Tongue (tissue), 1 donor: ENCODE measurements at regions not wholly inside any gene's neighbourhood (a gene's known extent, or its start where the extent isn't known, plus 50 kb on each side); places are given as distances from the start of the nearest gene placed in this dataset.
"Not testable (repeated sequence)": the region's sequence is repeated elsewhere in the genome, so short reads cannot be mapped to it uniquely, and the experiment has no call there.

Source experiments
- DNase-seq: peaks from one replicate; pipeline ENCODE4 v3.0.0-alpha.2; 2015

DNA sequence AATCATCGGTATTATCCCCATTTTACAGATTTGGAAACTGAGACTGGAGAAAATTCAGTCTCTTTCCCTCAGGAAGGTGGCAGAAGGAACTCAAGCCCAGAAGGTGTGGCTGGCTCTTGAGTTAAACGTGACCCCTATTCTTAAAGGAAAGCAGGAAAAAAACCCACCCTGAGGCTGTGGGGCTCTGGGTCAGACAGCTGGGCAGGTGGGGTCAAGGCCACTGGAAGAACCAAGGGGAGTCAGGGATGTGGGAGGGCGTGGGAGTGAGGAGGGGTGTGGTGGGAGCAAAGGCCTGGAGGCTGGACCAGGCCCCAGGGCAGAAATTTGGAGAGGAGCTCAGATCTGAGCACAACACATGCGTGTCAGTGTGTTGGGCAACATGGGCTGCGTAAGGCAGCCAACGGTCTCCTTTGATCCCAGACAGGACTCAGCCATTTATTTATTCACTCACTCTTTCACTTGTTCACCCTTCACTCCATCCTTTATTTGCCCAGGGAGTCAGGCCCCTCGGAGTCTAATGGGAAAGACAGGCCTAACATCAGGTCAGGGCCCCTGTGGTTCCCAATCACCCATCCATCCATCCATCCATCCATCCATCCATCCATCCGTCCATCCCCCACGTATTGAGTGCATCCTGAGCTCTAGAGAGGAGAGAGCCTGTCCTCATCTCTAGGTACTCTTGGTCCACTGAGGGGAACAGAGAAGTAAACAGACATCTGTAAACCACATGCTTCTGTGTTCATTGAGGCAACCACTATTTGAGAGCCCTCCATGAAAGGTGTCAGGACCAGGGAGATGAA lies 165.0 kb downstream of the VEGFA start:
- no peak for DNase-seq

DNA sequence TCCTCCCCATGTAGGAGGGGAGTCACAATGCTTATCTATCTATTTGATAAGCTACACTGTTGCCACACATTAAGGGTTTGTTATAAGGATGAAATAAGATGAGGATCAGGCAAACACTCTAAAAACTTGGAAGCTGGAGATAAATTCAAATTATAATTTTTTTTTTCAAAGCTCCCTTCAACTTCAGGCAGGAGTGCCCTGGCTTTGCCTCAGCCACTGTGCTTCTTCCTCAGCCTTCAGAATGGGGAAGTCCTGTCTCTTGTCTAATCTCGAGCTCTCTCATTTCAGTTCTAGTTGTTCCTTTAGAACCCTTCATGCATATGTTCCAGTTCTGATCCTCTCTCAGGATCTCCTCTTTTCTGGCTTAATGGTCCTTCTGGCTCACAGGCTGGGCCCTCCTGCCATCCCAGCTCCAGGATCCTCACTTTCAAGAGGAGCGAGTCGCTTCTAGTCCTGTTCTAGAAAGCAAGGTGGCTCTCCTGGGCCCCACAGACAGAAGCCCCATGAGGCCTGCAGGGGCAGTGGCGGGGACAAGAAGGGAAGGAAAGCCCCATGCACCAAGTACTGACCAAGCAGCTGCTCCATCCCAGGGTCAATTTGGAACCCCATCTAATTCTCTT lies 164.3 kb downstream of the VEGFA start:
- no peak for DNase-seq

DNA sequence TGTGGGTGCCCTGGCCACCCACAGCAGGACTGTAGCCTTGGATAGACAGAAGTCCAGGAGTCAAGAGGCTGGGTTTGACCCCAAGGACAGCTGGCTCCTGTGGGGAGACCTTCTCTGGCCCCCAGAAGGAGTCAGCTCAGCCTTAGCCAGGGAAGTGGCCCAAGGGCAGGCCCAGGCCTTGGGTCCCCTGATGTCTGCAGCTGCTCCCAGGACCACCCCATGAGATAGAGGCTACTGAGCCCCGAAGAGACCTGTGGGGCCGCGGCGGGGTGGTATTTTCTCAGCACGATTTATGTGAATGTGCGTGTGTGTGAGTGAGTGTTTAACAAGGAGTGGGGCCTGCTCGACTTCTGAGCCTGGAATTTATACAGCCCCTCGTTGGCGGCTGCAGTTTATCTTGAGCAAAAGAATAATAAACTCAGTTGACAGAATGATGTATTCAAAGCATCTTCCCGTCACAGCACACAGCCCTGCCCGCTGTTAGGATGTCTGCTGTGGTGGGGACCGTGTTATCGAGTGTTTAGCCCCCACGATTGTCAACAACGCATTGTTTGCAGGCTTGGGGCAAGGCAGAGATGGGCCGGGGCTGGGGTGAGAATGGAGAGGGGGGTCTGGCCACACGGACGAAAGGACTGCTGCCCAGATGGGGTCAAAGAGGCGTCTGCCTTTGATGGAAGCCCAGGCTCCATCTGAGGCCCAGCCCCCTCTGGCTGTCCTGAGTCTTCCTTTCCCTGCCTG lies 163.3 kb downstream of the VEGFA start:
- peak; percentile 47 for DNase-seq

DNA sequence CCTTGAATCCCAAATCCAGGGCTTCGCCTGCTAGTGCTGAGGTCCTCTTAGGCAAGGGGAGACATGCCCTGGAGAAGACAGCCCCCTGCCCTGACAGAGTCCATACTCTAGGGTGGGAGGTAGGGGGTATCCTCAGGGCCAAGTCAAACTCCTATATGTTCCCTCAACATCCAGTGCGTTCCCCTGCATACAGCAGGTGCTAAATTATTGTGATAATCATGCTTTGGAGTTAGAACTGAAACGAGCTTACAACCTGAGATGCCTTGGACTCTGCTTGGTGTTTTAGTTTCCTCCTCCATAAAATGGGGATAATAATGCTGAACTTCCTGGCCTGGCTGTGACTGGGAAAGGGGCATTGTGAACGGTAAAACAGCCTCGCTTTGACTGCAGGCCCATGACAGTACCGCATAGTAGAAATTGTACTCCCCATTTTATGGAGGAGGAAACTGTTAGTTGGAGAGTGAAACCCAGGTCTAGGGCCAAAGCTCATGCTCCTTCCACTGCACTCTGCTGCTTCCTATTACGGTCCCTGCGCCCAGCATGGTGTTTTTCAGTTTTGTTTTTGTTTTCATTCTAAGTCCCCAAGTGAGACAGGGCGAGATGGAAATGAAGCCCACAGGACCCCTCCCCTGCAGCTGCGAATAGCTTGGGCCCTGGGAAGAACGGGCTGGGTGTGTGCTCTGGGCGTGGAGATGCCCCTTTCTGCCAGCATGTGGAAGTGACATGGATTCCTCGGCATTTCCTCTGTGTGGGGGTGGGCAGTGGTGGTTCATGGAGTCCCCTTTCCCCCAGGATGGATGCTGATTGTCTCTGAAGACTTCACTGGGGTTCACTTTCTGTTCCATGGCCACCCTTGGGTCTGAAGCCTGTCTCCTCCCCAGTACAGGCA lies 162.5 kb downstream of the VEGFA start:
- DNase-seq = no peak

DNA sequence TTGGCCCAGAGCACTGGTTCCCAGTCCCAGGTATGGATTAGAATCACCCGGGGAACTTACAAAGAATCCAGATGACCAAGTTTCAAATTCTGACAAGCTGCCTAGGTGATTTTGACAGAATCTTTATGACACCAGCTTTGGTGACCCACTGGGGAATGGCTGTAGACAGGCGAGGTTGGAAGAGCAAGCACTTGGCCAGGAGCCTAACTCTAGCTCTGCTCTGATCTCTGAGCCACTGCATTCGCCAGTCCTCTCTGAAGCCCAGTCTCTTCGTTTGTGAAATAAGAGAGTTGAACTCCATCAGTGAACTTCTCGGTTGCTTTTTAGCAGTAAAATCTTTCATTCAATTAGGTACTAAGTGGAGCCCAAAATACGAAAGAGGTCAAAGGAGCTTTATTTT lies 161.2 kb downstream of the VEGFA start:
- DNase-seq = no peak

DNA sequence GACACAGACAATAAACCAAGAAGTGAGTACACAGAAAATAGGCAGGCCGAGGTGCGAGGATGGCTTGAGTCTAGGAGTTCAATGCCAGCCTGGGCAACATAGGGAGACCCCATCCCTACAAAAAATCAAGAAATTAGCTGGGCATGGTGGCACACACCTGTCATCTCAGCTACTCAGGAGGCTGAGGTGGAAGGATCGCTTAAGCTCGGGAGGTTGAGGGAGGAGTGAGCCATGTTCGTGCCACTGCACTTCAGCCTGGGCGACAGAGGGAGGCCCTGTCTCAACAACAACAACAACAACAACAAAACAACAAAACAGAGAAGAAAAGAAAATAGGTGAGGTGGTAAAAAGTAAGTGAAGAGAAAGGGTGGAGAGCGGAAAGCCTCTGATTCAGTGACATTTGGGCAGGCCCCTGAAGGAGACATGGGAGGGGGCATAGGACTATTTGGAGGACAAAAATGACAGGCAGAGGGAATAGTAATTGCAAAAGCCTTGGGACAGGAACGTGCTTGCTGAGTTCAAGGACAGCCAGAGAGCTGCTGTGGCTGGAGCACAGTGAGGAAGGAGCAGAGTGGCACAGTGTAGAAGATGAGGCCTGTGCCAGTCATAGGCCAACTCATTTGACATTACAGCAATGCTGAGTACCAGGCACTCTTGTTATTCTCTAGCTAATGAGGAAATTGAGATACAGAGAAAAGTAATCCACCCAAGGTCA lies 160.6 kb downstream of the VEGFA start:
- DNase-seq = no peak

DNA sequence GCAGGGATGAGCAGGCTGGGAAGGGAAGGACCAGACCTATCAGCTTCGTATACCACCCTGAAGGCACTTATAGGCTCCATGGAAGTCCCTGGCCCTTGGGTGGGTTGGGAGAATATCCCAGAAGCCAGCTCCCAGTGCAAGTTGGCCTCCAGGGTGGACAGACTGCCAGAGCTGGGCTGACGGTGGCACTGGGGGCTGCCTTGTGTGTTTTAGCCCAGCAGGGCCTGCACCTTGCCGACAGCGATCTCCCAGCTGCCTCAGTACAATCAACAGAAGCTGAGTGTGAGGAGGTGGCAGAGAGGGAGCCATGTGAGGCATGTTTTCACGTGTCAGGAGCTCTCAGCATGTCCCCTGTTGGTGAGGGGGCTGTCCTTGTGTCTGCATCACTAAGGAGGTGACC lies 159.5 kb downstream of the VEGFA start:
- no peak for DNase-seq

DNA sequence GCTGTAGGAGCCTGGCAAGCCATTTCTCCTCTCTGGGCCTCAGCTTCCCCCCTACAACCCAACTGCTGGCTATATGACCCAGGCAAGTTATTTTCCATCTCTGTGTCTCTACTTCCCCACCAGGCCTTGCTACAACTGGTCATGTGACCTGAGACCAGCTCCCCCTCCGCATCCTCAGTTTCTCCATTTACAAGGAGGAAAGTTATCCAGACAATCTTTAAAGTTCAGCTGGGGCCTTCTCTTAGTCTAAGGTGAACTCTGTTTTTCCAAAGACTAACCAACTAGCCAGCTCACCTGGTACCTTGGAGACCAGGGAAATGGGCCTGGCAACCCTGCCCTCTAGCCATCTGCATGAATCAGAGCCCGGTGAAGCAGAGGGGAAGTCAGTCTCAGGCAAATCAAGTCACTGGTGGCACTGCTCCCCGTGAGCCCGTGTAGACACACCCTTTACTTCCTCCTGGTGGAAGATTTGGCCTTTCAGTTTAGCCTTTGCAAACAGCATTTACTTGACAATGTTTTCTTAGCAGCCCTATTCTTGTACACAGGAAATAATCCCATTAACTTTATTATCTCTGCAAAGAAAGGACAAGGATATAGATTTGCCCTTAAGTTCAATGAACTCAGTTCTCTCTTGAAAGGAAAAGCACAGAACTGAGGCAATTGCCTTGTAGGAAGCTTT lies 157.7 kb downstream of the VEGFA start:
- DNase-seq = no peak

DNA sequence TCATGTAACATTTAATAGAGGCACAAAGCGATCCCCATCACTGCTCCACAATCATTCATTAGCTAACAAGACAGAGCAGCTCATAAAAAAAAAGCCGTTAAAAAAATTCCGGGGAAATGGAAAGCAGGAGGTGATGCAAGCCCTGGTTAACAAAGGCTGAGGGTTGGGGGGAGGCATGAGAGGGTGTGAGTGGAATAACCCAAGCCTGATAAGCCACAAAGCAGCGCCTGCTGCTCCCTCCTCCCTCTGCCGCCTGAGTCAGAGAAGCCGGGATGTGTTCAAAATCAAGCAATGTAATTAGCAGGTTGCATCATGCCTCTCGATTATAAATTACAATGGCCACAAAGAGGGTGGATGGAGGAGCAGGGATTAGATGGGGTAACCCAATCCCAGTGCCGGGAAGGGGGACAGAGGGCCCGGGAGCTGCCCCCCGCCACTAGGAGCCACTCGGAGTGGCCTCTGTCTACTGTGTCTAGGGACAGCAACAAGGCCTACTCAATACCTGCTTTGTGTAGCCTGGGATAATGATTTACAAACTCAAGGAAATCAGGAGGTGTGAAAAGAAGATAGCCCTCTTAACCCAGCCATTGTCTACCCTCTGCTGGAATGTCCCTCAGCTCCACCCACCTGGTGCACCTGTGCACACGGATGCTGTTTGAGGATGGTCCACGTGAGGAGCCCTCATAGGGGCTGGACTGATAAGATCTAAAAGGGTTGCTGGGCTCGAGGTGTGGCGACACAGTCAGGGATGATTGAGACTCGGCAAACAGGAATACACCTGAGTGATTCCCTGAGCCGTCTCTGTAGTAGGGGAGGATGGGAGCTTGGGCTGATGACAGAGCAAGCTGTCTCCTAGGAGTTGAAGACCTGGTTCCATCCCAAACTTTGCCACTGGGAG lies 156.9 kb downstream of the VEGFA start:
- no peak for DNase-seq

DNA sequence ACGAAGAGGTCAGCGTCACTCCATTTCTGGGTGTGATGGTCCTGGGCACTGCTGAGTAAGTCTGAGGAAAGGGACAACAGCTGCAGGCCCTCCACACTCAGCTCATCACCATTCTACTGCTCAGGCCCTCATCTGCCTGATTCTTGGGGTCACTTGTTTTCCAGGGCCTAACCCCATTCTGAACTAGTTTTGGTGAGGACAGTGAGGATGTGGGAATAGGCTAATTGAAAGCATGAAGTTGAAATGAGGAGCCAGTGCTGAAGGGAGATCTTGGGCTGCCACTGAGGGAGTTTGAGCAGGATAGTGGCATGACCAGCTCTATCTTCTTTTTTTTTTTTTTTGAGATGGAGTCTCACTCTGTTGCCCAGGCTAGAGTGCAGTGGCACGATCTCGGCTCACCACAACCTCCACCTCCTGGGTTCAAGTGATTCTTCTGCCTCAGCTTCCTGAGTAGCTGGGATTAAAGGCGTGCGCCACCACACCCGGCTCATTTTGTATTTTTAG lies 155.7 kb downstream of the VEGFA start:
- DNase-seq = not testable (repeated sequence)

DNA sequence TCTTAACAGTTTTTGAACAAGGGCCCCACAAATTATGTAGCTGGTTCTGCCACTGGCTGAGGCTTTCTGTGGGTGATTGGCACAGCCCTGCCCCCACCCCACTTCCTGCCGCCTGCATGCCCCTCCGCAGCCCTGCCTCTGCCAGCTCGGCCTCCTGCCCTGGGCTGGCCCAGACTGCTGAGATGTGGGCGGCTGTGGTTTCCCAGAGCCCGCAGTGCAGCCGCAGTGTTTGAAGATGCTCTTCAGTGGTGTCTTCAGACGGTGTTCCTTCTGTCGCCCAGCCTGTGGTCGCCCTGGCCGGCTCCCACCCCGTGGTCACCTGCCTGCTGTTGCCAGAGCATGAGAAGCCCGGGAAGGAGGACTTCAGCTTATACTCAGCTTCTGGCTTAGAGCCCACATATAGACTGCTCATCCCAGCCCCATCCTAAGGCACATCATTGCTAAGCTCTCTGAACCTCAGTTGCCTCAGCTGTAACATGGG lies 154.3 kb downstream of the VEGFA start:
- DNase-seq = no peak

DNA sequence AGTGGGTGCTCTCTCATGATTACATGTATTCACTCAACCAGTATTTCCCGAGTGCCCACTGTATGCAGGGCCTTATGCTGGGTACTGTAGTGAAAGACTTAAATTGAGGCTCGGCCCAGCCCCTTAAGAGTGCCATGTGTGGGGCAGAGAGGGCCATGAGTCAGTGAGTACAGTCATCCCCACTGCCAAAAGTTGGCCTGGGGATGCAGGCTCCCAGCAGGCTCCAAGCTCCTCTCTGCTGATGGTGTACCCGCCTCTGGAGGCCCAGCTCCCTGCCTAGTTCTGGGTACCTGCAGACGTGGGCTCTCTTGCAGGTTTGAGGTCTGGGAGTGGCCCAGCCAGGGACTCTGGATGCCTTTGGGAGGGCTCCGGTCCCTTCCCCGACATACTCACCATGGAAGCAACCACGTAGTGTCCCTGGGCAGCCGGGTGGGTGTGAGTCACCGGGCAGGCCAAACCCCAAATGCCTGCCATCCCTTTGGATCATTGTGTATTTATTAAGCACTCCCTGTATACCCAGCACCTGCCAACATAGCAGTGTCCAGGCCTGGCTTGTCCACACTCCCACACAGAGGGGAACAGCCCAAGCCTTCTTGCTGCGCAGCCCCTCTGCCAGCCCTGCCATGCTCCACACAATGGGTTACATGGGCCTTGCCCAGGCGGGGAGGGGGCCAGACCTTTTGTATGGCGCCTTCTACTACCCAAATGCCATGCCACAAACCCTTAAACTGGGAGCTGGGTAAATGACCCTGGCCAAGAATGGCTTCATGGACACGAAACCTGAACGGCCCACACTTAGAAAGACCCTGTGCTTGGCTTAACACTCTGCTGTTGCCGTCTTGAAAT lies 153.6 kb downstream of the VEGFA start:
- no peak for DNase-seq

DNA sequence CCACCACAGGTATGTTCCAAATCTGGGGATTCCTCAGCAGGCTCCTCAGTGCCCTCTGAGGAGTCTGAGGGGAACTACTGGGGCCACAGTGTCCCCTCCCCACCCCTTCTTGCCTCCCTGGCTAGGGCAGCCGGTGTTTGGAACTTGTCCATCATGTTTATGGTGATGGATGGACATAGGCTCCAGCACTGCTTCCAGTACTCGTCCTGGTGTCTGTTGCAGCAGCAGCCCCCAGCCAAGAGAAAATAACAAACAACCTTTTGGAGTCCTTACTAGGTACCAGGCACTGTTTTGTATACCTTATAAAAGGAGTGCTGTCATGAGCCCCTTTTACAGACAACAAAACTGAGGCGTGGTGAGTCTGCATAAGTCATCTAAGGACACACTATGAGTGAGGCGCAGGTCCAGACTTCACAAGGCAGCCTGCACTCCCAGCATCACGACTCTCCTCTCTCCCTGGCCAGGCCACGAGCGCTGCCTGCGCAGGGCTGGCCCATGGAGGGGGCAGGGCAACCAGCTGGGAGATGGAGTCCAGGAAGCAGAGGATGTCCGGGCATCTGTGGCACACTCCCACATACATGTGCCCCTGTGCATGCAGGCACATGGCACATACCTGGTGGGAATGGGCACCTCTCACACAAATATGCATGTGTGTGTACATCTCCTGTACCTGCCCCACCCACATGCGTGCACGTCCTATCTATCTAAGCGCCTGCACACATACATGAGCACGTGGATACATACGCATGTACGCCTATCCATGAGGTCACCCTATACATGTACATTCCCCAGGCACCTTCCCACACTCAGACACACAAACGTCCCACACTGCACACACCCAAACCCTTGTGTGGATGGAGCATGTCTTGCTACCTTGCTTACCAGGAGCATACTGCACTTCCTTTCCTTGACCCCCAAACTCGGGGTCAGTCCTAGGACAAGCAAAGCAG lies 152.7 kb downstream of the VEGFA start:
- no peak for DNase-seq

DNA sequence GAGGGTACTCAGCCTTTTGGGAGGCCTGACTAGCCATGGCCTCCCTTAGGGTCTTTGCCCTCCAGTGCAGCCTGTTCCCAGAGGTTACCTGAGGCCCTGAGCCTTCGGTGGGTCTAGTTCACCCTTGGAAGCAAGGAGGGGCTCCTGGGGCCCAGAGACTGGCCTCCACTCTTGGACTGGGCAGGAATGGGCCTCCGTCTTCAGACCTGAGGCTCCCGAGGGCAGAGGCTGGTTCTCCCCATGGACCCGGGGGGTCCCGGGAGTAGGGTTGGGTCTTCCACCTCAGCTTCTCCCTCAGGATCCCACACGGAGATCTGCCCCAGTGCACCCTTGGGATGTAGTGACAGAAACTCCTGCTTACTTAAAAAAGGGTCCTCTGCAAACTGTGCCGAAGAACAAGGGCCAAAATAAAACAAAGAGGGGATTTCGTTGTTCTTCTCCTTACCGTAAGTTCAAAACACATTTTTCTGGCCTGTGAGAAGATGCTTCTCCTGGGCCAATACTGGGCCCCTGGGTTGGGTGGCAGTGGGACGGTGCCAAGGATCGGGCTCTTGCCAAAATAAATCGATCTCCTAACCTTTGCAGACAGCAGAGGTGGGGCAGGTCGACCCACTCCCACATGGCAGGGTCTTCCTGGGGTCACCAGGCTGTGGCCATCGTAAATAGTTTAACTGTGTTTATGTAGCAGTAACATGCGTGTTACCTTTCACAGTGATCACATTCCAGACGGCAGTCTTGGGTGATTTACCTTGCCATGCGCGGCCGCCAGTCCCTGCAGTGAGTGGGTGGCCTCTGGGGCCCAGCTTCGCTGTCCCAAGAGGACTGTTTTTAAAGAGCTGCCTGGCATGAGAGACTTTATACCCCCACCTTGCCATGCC lies 151.8 kb downstream of the VEGFA start:
- no peak for DNase-seq

DNA sequence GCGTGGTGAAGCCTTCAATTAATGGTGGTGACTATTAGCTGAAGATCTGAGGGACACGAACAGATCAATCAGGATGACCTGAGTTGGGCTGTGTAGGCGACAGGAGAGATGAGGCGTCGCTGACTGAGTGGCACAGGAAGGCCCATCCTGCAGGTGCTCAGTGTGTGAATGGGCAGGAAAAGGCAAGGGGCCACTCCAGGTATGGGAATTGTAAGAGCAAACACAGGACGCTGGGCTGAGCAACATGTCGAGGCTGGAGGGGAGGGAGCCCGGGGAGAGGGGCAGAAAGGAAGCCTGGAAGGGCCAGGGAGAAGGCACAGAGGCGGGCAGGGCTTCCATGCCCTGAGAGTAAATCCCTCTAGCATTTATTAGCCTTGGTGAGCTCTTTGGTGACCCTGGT lies 151.0 kb downstream of the VEGFA start:
- no peak for DNase-seq

DNA sequence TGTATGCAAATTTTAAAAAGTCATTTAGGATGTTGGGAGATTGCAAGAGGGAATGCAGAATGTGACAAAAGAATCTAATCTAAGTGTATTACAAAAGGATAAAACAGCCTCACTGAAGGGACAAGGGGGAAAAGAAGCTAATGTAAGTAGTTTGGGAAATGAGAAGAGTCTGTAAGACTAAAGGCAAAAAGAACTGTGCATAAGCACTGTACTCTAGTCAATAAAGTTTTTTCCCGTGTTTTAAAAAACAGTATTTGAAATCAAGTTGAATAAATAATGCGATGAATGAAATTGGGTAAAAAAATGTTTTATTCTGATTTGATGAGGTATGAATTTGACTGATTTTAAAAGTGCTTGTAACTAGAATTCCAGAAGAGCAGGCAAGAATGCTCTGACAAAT lies 149.8 kb downstream of the VEGFA start:
- no peak for DNase-seq
